Neural progenitor cell (in vitro differentiated cells): ENCODE measurements at regions not wholly inside any gene's neighbourhood (a gene's known extent, or its start where the extent isn't known, plus 50 kb on each side); places are given as distances from the start of the nearest gene placed in this dataset.

ENCODE experiments used
- CTCF ChIP-seq: fragments of 200-600 bp; sonication (generic); IDR thresholded peaks from 2 replicates; pipeline ENCODE4 v1.5.1; 2017; ENCODE audit warnings: antibody characterized with exemption, mild to moderate bottlenecking
- EZH2phosphoT487 ChIP-seq: fragments of 200-600 bp; sonication (generic); IDR thresholded peaks from 2 replicates; pipeline ENCODE4 v1.6.1; 2017; ENCODE audit warnings: antibody characterized with exemption

- TF ChIP-seq CTCF: no peak
- TF ChIP-seq EZH2phosphoT487: no peak
These were observed 738.6 kb downstream of the TRAM1L1 start for GRCh38 chr4:116346750-116347149.
